ENCODE measurements at regions not wholly inside any gene's neighbourhood (a gene's known extent, or its start where the extent isn't known, plus 50 kb on each side); places are given as distances from the start of the nearest gene placed in this dataset.

DNA sequence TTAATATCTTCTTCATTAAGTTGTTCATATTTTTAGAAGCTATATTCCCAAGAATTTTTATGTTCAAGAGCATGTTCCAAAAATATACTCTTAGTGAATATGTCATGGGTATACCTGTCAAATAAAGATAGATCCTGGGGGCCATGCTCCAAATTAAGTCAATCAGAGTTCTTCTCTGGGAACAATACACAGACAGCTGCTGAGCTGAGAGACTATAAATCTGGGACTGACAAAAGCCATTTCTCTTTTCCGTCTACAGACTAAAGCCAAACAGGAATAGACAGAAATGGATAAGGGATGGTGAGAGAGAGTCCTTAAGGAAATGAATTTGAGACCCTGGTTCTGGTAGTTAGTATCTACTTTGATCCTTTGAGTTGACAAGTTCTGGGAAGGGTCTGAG lies 465.1 kb upstream of the RASGRP1 start (continued):
- TF ChIP-seq LRRFIP1 (CRISPR knock-in tag; conservative IDR thresholded peaks at IDR 0.05): no peak

DNA sequence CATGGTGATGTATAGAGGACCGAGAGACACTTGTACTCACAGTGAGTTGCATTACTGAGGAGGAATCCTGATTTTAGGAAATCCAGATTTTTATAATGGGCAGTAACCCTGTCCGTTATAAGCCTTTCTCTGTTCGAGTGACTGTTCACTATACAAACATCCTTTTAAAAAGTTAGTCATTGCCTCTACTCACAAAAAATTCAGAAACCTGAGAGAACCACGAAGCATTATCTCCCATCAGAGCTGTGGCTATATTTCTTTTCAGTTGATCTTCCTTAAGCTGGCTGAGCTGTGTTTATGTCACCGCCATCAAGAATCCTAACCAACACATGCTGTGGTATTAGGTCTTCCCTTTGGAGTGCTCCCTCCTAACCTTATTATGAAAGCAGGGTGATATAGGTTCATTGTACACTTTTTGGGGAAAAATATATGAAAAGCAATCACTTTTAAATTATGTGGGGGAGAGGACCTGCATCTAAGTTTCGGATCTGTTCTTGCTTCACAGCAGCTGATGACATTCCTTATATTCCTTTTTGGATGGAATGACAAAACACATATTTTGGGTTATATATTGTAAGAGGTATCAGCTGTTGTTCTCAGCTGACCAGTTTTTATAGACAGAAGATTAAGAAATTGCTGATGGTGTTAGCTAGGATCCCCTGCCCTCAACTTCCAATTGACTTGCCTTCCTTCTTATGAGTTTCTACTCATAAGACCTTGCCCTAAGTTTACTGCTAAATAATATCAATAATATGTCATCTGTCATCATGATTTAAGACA lies 465.9 kb upstream of the RASGRP1 start:
- H4K20me1 ChIP-seq (ENCODE audit: insufficient read depth, low read length): no peaks in the 10 kb centered on the region
- CTCF ChIA-PET (ENCODE audit: low intra/inter-chr PET ratio, low total read pairs): no interaction called here
- ATAC-seq (no peak), FAIRE-seq (no peak), DNase-seq (ENCODE audit: low spot score) (no peak)
- intact Hi-C loops (cut with micrococcal nuclease; ENCODE audit: unreplicated experiment): no loop called here
- no TSS peak for BruUV-seq (replicated peaks)
- no peak overlapping the region for H3K27ac ChIP-seq (ENCODE audit: extremely low read length, insufficient read depth, low read length)
- H3K36me3 ChIP-seq (replicated peaks in 1 of 2; ENCODE audit: control insufficient read depth in 1 of 2, insufficient read depth in 2 of 2, low read length in 2 of 2): no peaks in the 10 kb centered on the region
- no peaks in the 10 kb centered on the region for H3K9me3 ChIP-seq (ENCODE audit: low read length)
- no peak overlapping the region for H2AFZ ChIP-seq (ENCODE audit: low read length)
- H3K4me2 ChIP-seq (ENCODE audit: low read depth, low read length): no peak overlapping the region
- 22% methylated on average over 6 of the region's 6 CpGs for WGBS (ENCODE audit: low lambda C conversion rate)
- H3K9ac ChIP-seq (ENCODE audit: insufficient read depth, low read depth, low read length): no peak overlapping the region
- POLR2A ChIA-PET: no interaction called here
- H3K79me2 ChIP-seq (ENCODE audit: insufficient read depth, low read length): no peaks in the 10 kb centered on the region
- H3K4me3 ChIP-seq (replicated peaks in 1 of 3; ENCODE audit: insufficient read depth in 1 of 3, low read depth in 2 of 3, low read length in 3 of 3): no peak overlapping the region
- H3K4me1 ChIP-seq (ENCODE audit: insufficient read depth, low read length): no peaks in the 10 kb centered on the region
- no peaks in the 10 kb centered on the region for H3K27me3 ChIP-seq (ENCODE audit: control insufficient read depth in 1 of 2, insufficient read depth in 2 of 2, low read length in 2 of 2)
- in situ Hi-C loops (cut with HindIII; ENCODE audit: extremely low pct_ligation_motif_present, low pct_unique_long_range_greater_than_20kb): no loop called here
- TF ChIP-seq ZNF143 (CRISPR knock-in tag; IDR thresholded peaks at IDR 0.05): no peak
- no peak for TF ChIP-seq JUN (CRISPR knock-in tag; IDR thresholded peaks at IDR 0.05)
- no peak for TF ChIP-seq ZFX (CRISPR knock-in tag; IDR thresholded peaks at IDR 0.05; ENCODE audit: low read depth)
- no peak for TF ChIP-seq MBNL3 (CRISPR knock-in tag; conservative IDR thresholded peaks at IDR 0.05)
- TF ChIP-seq ZNF225 (CRISPR knock-in tag; IDR thresholded peaks at IDR 0.05): no peak
- no peak for TF ChIP-seq RBAK (CRISPR knock-in tag; IDR thresholded peaks at IDR 0.05)
- TF ChIP-seq ZNF431 (CRISPR knock-in tag; IDR thresholded peaks at IDR 0.05; ENCODE audit: borderline replicate concordance, low read depth): no peak
- no peak for TF ChIP-seq GTF2F1 (IDR thresholded peaks at IDR 0.05; ENCODE audit: low read length)
- no peak for TF ChIP-seq MZF1 (CRISPR knock-in tag; IDR thresholded peaks at IDR 0.05; ENCODE audit: borderline replicate concordance)
- TF ChIP-seq ZNF296 (CRISPR knock-in tag; conservative IDR thresholded peaks at IDR 0.05): no peak
- TF ChIP-seq ZNF326 (CRISPR knock-in tag; IDR thresholded peaks at IDR 0.05; ENCODE audit: borderline replicate concordance): no peak
- TF ChIP-seq, protein P1, sequence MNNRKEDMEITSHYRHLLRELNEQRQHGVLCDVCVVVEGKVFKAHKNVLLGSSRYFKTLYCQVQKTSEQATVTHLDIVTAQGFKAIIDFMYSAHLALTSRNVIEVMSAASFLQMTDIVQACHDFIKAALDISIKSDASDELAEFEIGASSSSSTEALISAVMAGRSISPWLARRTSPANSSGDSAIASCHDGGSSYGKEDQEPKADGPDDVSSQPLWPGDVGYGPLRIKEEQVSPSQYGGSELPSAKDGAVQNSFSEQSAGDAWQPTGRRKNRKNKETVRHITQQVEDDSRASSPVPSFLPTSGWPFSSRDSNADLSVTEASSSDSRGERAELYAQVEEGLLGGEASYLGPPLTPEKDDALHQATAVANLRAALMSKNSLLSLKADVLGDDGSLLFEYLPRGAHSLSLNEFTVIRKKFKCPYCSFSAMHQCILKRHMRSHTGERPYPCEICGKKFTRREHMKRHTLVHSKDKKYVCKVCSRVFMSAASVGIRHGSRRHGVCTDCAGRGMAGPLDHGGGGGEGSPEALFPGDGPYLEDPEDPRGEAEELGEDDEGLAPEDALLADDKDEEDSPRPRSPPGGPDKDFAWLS (CRISPR knock-in tag; IDR thresholded peaks at IDR 0.05; ENCODE audit: borderline replicate concordance): no peak
- no peak for TF ChIP-seq HOXA9 (CRISPR knock-in tag; IDR thresholded peaks at IDR 0.05; ENCODE audit: borderline replicate concordance)
- TF ChIP-seq ZBTB7A (CRISPR knock-in tag; IDR thresholded peaks at IDR 0.05): no peak
- TF ChIP-seq KDM2A (CRISPR knock-in tag; IDR thresholded peaks at IDR 0.05; ENCODE audit: borderline replicate concordance, low read depth): no peak
- no peak for TF ChIP-seq SETDB1 (CRISPR knock-in tag; IDR thresholded peaks at IDR 0.05; ENCODE audit: borderline replicate concordance)
